GM12891 (cell line): ENCODE measurements at regions not wholly inside any gene's neighbourhood (a gene's known extent, or its start where the extent isn't known, plus 50 kb on each side); places are given as distances from the start of the nearest gene placed in this dataset.

Experiments
- PAX5 ChIP-seq: IDR thresholded peaks from 2 replicates; pipeline ENCODE4 v1.6.1; 2011; ENCODE audit warnings: low read length, moderate library complexity, mild to moderate bottlenecking; ENCODE audit not compliant: insufficient read depth, severe bottlenecking
- POLR2A ChIP-seq: IDR thresholded peaks from 2 replicates; pipeline ENCODE4 v1.6.1; 2011; ENCODE audit warnings: low read depth, low read length, control low read depth
- POLR2AphosphoS5 ChIP-seq: IDR thresholded peaks from 2 replicates; pipeline ENCODE4 v1.6.1; 2011; ENCODE audit warnings: low read depth, low read length, control low read depth
- SPI1 ChIP-seq: IDR thresholded peaks from 2 replicates; pipeline ENCODE4 v1.6.1; 2011; ENCODE audit warnings: low read depth, low read length, control low read depth
- TAF1 ChIP-seq: IDR thresholded peaks from 2 replicates; pipeline ENCODE4 v1.6.1; 2011; ENCODE audit warnings: low read depth, low read length, control low read depth

DNA sequence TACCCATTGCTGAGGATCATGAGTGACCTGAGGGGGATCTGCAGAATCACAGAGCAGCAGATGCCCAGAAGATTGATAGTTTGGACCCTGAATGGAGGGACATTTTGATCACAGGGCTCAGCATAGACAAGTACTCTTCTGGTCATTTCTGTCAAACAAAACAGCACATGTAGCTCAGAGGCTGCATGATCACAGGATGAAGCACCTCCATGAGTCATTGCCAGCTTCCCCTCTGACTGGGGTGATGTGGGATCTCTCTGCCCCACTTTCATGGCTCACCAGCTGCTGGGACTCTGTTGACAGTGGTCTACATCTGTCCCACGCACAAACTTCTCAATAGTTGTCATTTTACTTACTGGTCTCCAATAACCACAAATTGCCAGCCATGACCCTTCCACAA, 264.1 kb downstream of the RPIA start:
- TF ChIP-seq POLR2AphosphoS5 (no peak), POLR2A (no peak), TAF1 (no peak), SPI1 (no peak), PAX5 (no peak)
